NCI-H2227 treated with DMSO at 0.1 percent for 48 hours (cell line): ENCODE measurements at regions not wholly inside any gene's neighbourhood (a gene's known extent, or its start where the extent isn't known, plus 50 kb on each side); places are given as distances from the start of the nearest gene placed in this dataset.
"Not testable (repeated sequence)": the region's sequence is repeated elsewhere in the genome, so short reads cannot be mapped to it uniquely, and the experiment has no call there.

Experiments
- DNase-seq: peaks from one replicate; lab custom pipeline; 2025; lab: John Stamatoyannopoulos, UW

- DNase-seq: no peak
Observed at GRCh38 chr21:28069450-28069923, 923.2 kb downstream of the LTN1 start.

GRCh38 chr21:28068455-28069358 lies 924.0 kb downstream of the LTN1 start:
- no peak for DNase-seq

GRCh38 chr21:28066596-28067387 lies 925.9 kb downstream of the LTN1 start:
- no peak for DNase-seq

- no peak for DNase-seq
Observed at GRCh38 chr21:28066076-28066475, 926.6 kb downstream of the LTN1 start.

- DNase-seq: no peak
Observed at GRCh38 chr21:28063241-28064216, 929.1 kb downstream of the LTN1 start.

- not testable (repeated sequence) for DNase-seq
Observed at GRCh38 chr21:28052956-28053355, 939.7 kb downstream of the LTN1 start.

GRCh38 chr21:28051649-28052048 lies 941.0 kb downstream of the LTN1 start:
- not testable (repeated sequence) for DNase-seq

GRCh38 chr21:28035692-28036091 lies 957.0 kb downstream of the LTN1 start:
- not testable (repeated sequence) for DNase-seq

GRCh38 chr21:28034916-28035315 lies 957.8 kb downstream of the LTN1 start:
- not testable (repeated sequence) for DNase-seq

- DNase-seq: not testable (repeated sequence)
Observed at GRCh38 chr21:28034334-28034733, 958.3 kb downstream of the LTN1 start.

- DNase-seq: not testable (repeated sequence)
Observed at GRCh38 chr21:28032652-28033051, 960.0 kb downstream of the LTN1 start.

- DNase-seq: not testable (repeated sequence)
Observed at GRCh38 chr21:28031066-28031465, 961.6 kb downstream of the LTN1 start.

- no peak for DNase-seq
Observed at GRCh38 chr21:28025111-28025510, 967.6 kb downstream of the LTN1 start.

- DNase-seq: no peak
Observed at GRCh38 chr21:28018741-28019669, 973.7 kb downstream of the LTN1 start.

GRCh38 chr21:28018213-28018612 lies 974.5 kb downstream of the LTN1 start:
- DNase-seq: no peak

GRCh38 chr21:28016571-28016970 lies 976.1 kb downstream of the LTN1 start:
- DNase-seq: no peak

- DNase-seq: not testable (repeated sequence)
Observed at GRCh38 chr21:28013123-28013522, 979.6 kb downstream of the LTN1 start.

GRCh38 chr21:28011970-28012369 lies 980.7 kb downstream of the LTN1 start:
- DNase-seq: not testable (repeated sequence)

GRCh38 chr21:28008245-28008644 lies 984.4 kb downstream of the LTN1 start:
- DNase-seq: not testable (repeated sequence)

- not testable (repeated sequence) for DNase-seq
Observed at GRCh38 chr21:28003627-28004026, 989.0 kb downstream of the LTN1 start.
